T-helper 2 cell treated with Interferon-gamma antibody and Interleukin-4, amounts not matched to agents 100 ng/mL and 5 ng/mL, for 36 hours (primary cell): ENCODE measurements at regions not wholly inside any gene's neighbourhood (a gene's known extent, or its start where the extent isn't known, plus 50 kb on each side); places are given as distances from the start of the nearest gene placed in this dataset.

Experiments
- intact Hi-C: fragments of 100-400 bp; cut with micrococcal nuclease; formaldehyde crosslinking; loops from one replicate; pipeline ENCODE4 v1.15.1; 2023

DNA sequence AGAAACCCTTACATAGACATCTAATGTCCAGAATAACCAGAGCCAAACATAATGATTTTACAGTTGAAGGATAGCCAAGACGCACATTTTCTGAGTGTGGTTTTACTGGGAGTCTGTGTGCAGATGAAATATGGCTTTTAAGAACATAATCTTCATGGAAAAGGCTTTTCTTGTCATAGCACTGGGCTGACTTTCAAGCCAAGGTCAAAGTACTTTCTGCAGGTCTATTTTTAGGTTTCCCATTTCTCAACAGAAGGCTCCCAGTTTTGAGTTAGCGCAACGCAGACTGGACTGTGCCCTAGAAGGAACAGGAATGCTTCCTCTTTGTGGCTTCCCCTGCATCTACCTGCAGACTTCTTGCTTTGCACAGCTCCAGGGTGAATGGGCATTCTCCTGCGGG lies 92.3 kb upstream of the UPP2 start:
- intact Hi-C loops, result loop anchor here (2.0 kb wide), 1 partner anchor 707 kb away; no protein-coding TSS in a partner anchor

DNA sequence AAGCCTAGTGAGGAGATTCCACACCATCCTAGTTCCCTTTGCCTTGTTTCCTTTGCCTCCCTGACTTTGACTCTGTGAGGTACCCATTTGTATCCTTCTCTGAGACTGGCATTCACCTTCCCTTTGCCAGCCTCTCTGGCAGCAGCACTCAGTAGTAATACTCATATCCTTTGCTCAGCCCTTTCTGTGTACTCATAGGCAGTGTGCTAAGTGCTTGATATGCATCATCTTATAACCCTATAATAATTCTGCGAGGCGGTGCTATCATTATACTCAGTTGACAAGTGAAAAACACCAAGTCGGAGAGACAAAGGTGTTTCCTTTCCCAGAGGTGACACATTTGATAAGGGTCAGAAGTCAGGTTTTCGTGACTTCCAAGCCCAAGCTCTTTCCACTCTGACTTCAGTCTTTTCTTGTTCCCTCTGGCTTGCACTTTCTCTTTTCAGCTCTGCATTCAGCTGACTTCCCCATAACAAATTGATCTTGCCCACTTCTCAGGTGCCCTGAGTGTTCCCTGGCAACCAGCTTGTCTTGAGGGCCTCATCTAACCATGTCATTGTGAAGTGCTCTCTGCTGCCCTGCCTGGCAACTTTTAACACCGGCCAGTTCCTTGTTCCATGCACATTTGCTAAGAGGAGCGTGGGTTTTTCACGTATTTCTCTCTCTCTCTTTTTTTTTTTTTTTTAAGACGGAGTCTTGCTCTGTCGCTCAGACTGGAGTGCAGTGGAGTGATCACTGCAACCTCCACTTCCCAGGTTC lies 94.5 kb upstream of the UPP2 start:
- intact Hi-C loops, result no loop called here

DNA sequence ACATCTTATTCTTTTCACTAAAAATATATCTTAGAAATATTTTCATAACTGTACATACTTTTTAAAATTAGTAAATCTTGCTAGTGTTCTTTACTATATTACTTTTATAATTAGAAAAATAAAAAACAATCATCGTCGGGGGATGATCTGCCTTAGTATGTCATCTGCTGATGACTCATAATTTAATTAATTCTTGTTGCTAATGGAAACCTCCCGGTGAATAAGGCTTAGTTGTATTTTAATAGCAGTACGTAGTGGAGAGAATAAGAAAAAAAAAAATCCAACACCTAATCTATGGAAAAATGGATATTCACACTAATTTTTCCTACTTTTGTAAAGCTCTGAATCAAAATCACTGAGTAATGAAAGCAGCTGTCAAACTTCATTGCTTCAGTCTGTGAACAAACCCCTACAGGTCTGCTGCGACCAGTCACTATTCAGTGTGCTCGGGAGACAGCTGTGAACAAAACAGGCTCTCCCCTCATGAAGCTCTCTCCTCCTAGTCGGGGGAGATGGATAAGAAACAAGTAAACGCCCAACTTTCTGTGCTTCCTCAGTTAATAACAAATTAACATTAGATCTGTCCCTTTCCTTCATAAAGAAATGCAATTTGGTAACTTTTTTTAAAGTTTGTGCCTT lies 97.4 kb upstream of the UPP2 start:
- intact Hi-C loops, result no loop called here

DNA sequence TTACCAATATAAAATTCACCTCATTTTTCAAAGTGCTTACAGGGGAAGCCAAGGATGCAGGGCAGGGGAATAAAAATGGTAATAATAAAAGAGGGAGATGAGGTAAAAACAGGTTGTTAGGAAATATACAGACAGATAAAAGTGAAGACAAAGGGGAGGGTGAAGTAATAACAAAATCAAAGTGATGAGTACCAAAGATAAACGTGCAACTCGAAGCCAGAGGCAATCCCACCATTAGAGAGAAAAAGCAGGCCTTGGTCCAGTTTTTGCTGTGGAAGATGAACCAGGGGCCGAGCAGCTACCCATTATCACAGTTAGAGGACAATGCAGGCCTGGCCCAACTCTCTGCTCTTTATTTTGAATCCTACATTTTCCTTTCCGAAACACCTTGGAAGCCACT lies 99.6 kb upstream of the UPP2 start:
- intact Hi-C loops, result no loop called here

DNA sequence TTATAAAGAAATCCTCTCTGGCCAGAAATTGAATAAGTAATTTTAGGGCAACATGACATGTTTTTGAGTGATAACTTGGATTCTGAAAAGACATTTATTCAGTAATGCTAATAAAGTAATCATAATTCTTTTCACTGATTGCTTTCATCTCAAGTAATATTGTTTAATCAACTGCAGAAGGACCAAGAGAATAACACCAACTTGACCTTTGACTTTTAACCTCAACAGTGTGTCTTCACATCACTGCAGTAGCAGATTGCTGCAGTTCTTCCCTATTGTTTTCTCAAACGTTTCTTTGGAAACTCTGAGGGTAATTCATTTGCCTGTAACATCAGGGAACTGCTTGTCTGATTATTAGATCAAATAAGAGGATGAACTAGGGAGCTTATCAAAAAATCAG lies 104.9 kb upstream of the UPP2 start:
- intact Hi-C loops, result no loop called here

DNA sequence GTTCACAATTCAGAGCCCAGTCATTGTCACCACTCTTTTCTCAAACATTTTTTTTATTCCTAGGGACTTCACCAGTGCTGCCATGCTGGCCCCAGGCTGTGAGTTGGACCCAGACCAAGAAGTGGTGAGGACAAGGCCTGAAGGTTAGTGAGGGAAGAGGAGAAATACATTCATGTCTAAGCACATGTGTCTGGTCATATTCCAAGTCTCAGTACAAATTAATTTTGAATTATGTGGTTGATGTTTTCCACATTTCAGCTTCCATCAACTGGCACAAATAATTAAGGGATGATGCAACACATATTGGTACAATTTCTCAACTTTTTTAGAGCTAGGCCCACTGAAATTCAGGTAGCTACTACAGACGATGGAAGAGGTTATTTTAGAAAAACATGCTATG lies 106.6 kb upstream of the UPP2 start:
- intact Hi-C loops, result no loop called here

DNA sequence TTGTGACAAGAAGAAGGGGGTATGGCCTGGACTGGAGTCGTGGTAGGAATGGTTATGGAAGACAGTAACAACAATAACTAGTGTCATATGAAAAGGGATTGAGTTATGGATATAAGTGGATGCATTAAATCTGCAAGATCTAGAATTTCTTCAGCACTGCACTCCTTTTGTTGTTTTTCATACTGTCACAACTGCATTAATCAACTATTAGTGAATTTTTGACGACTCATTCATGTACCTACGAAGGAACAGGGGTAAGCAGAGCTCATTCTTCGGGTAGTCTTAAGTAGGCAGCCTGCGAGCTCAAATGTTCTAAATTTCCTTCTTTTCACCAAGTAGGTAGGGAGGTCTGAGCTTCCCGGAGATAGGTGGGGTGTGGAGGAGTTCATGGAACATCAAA lies 109.7 kb upstream of the UPP2 start:
- intact Hi-C loops, result no loop called here

DNA sequence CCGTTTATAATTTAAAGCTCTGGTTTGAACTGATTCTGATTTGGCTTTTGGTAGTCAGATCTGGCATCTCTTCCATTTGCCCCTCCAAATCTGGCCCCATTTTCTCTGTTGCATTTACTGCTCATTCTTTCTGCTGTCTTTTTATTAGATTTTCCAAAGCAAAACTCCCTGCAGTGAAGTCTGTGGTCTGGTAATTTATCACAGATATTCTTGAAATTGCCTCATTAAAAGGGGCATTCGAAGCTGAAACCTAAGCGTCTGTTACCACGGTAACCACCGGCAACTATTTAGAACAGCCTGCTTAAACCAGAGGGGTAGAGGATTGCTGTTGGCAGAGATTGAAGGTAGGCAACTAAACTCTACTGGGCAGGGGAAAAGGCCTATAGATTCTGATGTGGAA lies 111.5 kb upstream of the UPP2 start:
- intact Hi-C loops, result no loop called here

DNA sequence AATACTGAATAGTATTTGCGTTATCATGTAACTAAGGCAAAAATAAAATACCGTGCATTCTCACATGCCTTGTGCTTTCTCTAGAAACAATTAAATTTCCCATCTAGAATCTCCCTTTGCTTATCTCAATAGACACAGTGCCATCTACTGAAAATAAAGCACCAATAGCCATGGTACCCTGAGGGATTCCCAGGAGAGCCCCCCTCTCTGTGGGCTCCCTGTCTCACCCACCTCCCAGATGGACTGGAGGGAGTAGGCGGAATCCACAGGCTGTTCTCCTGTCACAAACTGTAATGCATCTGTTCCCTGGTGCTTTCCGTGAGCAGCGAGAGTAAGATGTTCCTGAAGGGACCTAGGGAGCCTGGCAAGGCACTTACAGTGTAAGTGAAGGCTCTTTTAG lies 112.4 kb upstream of the UPP2 start:
- intact Hi-C loops, result no loop called here

DNA sequence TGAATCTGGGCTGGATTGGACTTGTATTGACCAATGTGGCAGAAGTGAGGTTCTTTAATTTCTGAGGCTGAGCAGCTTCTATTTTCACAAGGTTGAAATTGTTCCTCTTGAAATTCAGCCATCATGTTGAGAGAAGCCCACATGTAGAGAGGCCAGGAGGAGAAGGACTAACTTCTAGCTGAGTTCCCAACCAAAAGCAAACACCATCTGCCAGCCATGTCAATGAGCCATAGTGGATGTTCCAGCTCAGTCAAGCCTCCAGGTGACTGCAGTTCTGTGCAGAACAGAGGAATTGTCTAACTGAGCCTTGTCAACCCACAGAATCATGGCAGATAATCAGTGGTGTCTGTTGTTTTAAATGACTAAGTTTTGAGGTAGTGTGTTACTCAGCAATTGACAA lies 110.6 kb upstream of the ACVR1 start:
- intact Hi-C loops, result no loop called here

DNA sequence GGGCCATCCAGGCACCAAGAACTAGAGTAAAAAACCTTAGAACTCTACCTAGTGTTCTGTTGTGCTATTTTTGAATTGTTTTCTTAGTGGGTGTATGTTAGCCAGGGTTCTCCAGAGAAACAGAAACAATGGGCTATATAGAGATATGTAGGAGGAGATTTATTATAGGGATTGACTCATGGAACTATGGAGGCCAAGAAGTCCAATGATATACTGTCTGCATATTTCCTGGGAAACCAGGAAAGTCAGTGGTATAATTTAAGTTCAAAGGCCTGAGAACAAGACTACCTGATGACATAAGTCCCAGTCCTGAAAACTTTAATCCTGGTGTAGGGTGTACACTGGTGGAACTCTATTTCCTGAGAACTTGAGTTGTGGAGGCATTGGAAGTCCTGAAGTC lies 108.7 kb upstream of the ACVR1 start:
- intact Hi-C loops, result no loop called here

DNA sequence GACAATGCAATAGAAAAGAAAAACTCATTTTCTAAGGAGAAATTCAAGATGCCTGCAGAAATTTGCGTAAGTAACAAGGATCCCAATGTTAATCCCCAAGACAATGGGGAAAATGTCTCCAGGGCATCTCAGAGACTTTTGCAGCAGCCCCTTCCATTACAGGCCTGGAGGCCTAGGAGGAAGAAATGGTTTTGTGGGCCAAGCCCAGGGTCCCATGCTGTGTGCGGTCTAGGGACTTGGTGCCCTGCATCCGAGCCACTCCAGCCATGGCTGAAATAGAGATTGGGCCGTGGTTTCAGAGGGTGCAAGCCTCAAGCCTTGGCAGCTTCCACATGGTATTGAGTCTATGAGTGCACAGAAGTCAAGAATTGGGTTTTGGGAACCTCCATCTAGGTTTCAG lies 103.9 kb upstream of the ACVR1 start:
- intact Hi-C loops, result no loop called here

DNA sequence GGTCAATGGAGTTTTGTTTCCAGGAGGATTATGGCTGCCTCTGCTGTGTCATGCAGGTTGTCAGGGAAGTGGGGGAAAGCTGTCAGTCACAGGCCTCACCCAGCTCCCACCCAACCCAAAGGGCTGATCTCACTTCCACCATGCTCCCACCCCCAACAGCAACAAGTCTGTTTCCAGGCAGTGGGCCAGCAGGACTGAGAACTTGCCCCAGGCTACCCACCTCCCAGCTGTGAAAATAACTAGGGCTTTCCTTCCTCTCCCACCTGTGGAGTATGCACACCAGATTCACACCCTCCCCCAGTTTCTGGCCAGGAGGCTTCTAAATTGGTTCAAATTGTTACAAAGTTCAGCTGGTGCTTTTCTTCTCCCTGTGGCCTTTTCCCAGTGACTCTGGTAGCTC lies 95.6 kb upstream of the ACVR1 start:
- intact Hi-C loops, result no loop called here

DNA sequence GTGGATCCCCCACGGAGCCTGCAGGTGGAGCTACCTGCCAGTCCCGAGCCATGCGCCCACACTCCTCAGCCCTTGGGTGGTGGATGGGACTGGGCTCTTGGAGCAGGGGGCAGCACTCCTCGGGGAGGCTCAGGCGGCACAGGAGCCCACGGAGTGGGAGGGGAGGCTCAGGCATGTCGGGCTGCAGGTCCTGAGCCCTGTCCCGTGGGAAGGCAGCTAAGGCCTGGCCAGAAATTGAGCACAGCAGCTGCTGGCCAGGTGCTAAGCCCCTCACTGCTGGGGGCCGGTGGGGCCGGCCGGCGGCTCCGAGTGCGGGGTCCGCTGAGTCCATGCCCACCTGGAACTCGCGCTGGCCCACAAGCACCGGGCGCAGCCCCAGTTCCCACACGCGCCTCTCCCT lies 91.7 kb upstream of the ACVR1 start:
- intact Hi-C loops, result no loop called here

DNA sequence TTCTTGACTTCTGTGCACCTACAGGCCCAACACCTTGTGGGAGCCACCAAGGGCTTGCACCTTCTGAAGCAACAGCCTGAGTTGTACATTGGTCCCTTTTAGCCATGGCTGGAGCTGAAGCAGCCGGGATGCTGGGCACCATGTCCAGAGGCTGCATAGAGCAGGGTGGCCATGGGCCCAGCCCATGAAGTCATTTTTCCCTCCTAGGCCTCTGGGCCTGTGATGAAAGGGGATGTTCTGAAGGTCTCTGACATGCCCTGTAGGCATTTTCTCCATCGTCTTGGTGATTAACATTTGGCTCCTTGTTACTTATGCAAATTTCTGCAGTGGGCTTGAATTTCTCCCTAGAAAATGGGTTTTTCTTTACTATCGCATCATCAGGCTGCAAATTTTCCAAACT lies 83.1 kb upstream of the ACVR1 start:
- intact Hi-C loops, result no loop called here

DNA sequence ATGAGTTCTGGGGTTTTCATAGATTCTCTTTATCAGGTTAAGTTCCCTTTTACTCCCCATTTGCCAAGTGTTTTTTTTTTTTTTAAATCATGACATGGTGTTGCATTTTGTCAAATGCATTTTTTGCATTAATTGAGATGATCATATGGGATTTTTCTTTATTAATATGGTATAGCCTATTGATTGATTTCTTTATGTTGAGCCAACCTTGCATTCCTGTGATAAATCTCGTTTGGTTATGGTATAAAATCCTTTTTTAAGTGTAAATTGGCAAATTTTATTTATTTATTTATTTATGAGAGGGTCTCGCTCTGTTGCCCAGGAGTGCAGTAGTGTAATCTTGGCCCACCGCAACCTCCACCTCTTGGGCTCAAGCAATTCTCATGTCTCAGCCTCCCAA lies 81.5 kb upstream of the ACVR1 start:
- intact Hi-C loops, result no loop called here

DNA sequence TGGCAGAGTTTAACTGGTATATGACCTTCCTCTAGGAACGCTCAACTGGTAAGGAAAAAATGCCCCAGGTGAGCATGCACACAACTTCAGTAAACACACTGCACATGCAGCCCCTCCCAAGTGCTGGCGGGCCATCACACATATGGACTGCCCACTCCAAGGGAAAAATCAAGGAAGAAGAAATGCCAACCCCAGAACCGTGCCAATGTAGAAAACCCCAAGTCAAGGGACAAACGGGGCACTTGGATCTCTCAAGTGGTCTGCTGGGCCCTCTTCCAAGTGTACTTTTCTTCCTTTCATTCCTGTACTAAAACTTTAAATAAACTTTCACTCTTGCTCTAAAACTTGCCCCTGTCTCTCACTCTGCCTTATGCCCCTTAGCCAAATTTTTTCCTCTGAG lies 76.4 kb upstream of the ACVR1 start:
- intact Hi-C loops, result no loop called here

DNA sequence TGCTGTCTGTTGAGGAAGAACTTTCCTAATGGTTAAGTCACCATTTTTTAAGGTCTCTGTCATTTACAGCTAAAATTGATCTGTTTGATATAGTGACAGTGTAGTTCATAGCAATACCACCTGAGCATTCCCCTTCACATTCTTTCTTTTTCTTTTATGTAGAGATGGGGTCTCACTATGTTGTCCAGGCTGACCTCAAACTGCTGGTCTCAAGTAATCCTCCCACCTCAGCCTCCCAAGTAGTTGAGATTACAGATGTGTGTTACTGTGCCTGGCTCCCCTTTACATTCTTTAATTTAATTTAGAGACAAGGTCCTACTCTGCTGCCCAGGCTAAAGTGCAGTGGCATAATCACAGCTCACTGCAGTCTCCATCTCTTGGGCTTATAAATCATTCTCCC lies 72.7 kb upstream of the ACVR1 start:
- intact Hi-C loops, result no loop called here

DNA sequence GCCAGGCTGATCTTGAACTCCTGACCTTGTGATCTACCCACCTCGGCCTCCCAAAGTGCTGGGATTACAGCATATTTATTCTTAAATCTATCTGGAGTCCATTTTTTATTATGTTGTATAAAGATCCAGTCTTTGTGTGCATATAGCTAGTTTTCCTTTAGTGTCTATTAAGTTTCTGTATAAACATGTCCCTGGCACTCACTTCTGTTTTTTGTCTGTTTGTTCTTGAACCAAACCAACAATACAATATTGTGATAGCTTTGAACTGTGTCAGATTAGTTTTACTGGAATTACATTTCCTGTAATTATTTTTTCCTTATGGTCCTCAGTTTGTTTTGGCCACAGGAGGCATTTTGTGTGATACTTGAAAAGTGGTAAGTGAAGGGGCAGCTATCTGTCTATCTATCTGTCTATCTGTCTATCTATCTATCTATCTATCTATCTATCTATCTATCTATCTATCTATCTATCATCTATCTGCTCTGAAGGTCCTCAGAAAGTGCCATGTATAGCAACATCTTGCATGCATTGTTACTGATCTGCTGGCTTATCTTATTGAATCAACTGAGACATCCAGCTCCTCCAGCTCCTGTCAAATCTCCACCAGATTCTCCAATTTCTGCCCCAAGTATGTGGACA lies 70.9 kb upstream of the ACVR1 start:
- intact Hi-C loops, result no loop called here

DNA sequence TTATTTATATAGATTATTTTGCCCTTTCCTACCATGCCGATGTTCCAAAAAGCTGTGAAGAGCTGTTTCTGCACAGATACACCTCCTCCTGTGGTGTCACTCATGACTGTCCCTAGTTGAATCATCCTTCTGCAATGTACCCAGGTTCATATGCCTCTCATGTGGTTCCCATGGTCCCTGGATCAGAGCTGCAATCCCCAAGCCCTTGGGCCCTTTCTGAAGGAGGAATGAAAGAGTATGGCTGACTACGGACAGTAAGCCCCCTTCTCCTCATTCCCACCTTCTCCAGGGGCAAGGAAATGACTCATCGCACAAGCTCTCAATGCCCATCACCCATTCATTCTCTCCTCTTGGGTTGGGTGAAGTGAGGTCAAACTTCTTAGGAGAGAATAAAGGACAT lies 63.9 kb upstream of the ACVR1 start:
- intact Hi-C loops, result no loop called here

DNA sequence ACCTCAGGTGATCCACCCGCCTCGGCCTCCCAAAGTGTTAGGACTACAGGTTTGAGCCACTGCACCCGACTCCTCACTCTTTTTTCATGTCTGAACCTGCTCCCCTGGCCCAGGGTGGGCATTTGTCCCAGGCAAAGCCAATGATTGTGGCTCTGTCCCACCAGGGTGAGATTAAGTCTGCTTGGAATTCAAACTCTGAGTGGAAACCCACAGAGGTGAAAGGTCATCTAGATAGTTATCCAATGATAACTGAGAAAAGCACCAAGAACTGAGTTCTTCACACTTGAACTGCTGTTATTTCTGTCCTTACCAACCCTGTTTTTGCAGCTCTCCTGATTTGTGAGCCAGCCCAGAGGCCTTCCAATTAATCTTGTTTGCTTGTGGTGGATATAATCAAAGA lies 62.4 kb upstream of the ACVR1 start:
- intact Hi-C loops, result loop anchor here (5.0 kb wide), 1 partner anchor 61 kb away; the partner anchor contains the start of gene ACVR1

DNA sequence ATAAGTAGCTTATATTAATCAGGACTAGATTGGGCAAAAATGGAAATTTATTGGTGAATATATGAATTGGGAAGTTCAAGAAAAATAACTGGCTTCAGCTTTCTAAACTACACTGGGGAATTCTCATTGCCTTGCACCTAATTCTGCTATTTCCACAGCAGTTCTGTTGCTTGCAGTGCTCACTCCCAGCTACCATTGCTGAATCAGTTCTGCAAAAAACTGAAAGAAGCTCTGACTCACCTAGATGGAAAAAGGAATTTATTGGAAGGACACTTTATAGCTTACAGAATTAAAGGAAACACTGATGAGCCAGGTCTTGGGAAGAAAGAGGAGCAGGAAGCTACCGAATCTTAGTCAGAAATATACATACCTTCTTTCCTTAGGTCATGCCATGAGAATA lies 60.3 kb upstream of the ACVR1 start:
- intact Hi-C loops, result loop anchor here (5.0 kb wide), 1 partner anchor 59 kb away; the partner anchor contains the start of gene ACVR1
